ENCODE measurements at regions not wholly inside any gene's neighbourhood (a gene's known extent, or its start where the extent isn't known, plus 50 kb on each side); places are given as distances from the start of the nearest gene placed in this dataset.

GRCh38 chr7:10721289-10721688 lies 252.4 kb upstream of the PHF14 start:
- no peaks in the 10 kb centered on the region for H3K27me3 ChIP-seq
- H3K4me3 ChIP-seq: no peak overlapping the region
- no peaks in the 10 kb centered on the region for H3K4me1 ChIP-seq
- no peak overlapping the region for H3K27ac ChIP-seq
- TF ChIP-seq CTCF (IDR thresholded peaks at IDR 0.05): no peak
- H3K9me3 ChIP-seq: no peaks in the 10 kb centered on the region
- intact Hi-C loops (cut with DNase I; ENCODE audit: low total_unique reads): no loop called here
- no peaks in the 10 kb centered on the region for H3K36me3 ChIP-seq
- no peak for DNase-seq

- H3K4me1 ChIP-seq: no peaks in the 10 kb centered on the region
- intact Hi-C loops (cut with DNase I; ENCODE audit: low total_unique reads): no loop called here
- H3K4me3 ChIP-seq: no peak overlapping the region
- no peak overlapping the region for H3K27ac ChIP-seq
- TF ChIP-seq CTCF (IDR thresholded peaks at IDR 0.05): no peak
- H3K27me3 ChIP-seq: no peaks in the 10 kb centered on the region
- DNase-seq: no peak
- H3K36me3 ChIP-seq: no peaks in the 10 kb centered on the region
- no peaks in the 10 kb centered on the region for H3K9me3 ChIP-seq
These were observed 249.8 kb upstream of the PHF14 start for GRCh38 chr7:10723832-10724231.

- intact Hi-C loops (cut with DNase I; ENCODE audit: low total_unique reads): no loop called here
These were observed 249.2 kb upstream of the PHF14 start for GRCh38 chr7:10724449-10724848.

GRCh38 chr7:10727636-10728035 lies 246.0 kb upstream of the PHF14 start:
- no peak overlapping the region for H3K4me3 ChIP-seq
- no peaks in the 10 kb centered on the region for H3K36me3 ChIP-seq
- intact Hi-C loops (cut with DNase I; ENCODE audit: low total_unique reads): no loop called here
- no peak overlapping the region for H3K27ac ChIP-seq
- TF ChIP-seq CTCF (IDR thresholded peaks at IDR 0.05): no peak
- H3K4me1 ChIP-seq: no peaks in the 10 kb centered on the region
- no peaks in the 10 kb centered on the region for H3K27me3 ChIP-seq
- no peak for DNase-seq
- H3K9me3 ChIP-seq: no peaks in the 10 kb centered on the region

More at GRCh38 chr7:10724449-10724848, 249.2 kb upstream of the PHF14 start:
- no peak for TF ChIP-seq CTCF (IDR thresholded peaks at IDR 0.05)
- no peaks in the 10 kb centered on the region for H3K9me3 ChIP-seq
- no peak overlapping the region for H3K4me3 ChIP-seq
- DNase-seq: no peak
- H3K4me1 ChIP-seq: no peaks in the 10 kb centered on the region
- H3K27me3 ChIP-seq: no peaks in the 10 kb centered on the region
- no peaks in the 10 kb centered on the region for H3K36me3 ChIP-seq
- H3K27ac ChIP-seq: no peak overlapping the region

GRCh38 chr7:10731253-10731773 lies 242.4 kb upstream of the PHF14 start:
- Histone ChIP-seq H3K4me1 (no peaks in the 10 kb centered on the region), H3K27me3 (no peaks in the 10 kb centered on the region), H3K4me3 (no peak overlapping the region), H3K36me3 (no peaks in the 10 kb centered on the region), H3K27ac (no peak overlapping the region), H3K9me3 (no peaks in the 10 kb centered on the region)
- no peak for TF ChIP-seq CTCF (IDR thresholded peaks at IDR 0.05)
- no peak for DNase-seq
- intact Hi-C loops (cut with DNase I; ENCODE audit: low total_unique reads): no loop called here

- intact Hi-C loops (cut with DNase I; ENCODE audit: low total_unique reads): no loop called here
- Histone ChIP-seq H3K27ac (no peak overlapping the region), H3K4me1 (no peaks in the 10 kb centered on the region), H3K27me3 (no peaks in the 10 kb centered on the region), H3K36me3 (no peaks in the 10 kb centered on the region), H3K4me3 (no peak overlapping the region), H3K9me3 (no peaks in the 10 kb centered on the region)
- TF ChIP-seq CTCF (IDR thresholded peaks at IDR 0.05): no peak
- no peak for DNase-seq
These were observed 239.9 kb upstream of the PHF14 start for GRCh38 chr7:10733747-10734146.

All from tibial artery (tissue), 4 donors.